Ishikawa (cell line): ENCODE measurements at regions not wholly inside any gene's neighbourhood (a gene's known extent, or its start where the extent isn't known, plus 50 kb on each side); places are given as distances from the start of the nearest gene placed in this dataset.

Experiments
- CEBPB ChIP-seq: IDR thresholded peaks from 2 replicates; pipeline ENCODE4 v1.6.1; 2012
- CREB1 ChIP-seq: IDR thresholded peaks from 2 replicates; pipeline ENCODE4 v1.6.1; 2012; ENCODE audit warnings: low read depth
- EGR1 ChIP-seq: IDR thresholded peaks from 2 replicates; pipeline ENCODE4 v1.6.1; 2012
- EP300 ChIP-seq: IDR thresholded peaks from 2 replicates; pipeline ENCODE4 v1.6.1; 2012; ENCODE audit warnings: borderline replicate concordance
- FOXM1 ChIP-seq: IDR thresholded peaks from 2 replicates; pipeline ENCODE4 v1.6.1; 2012; ENCODE audit warnings: low read depth, borderline replicate concordance
- MAX ChIP-seq: IDR thresholded peaks from 2 replicates; pipeline ENCODE4 v1.6.1; 2012
- NFIC ChIP-seq: IDR thresholded peaks from 2 replicates; pipeline ENCODE4 v1.6.1; 2012
- RAD21 ChIP-seq: IDR thresholded peaks from 2 replicates; pipeline ENCODE4 v1.6.1; 2012; ENCODE audit warnings: low read depth
- REST ChIP-seq: IDR thresholded peaks from 2 replicates; pipeline ENCODE4 v1.6.1; 2012; ENCODE audit warnings: low read depth, mild to moderate bottlenecking
- TAF1 ChIP-seq: IDR thresholded peaks from 2 replicates; pipeline ENCODE4 v1.6.1; 2012; ENCODE audit warnings: low read depth, mild to moderate bottlenecking
- TCF12 ChIP-seq: IDR thresholded peaks from 2 replicates; pipeline ENCODE4 v1.6.1; 2012; ENCODE audit warnings: low read depth
- TEAD4 ChIP-seq: IDR thresholded peaks from 2 replicates; pipeline ENCODE4 v1.6.1; 2012
- USF1 ChIP-seq: IDR thresholded peaks from 2 replicates; pipeline ENCODE4 v1.6.1; 2012
- YY1 ChIP-seq: IDR thresholded peaks from 2 replicates; pipeline ENCODE4 v1.6.1; 2012; ENCODE audit warnings: low read depth
- ZBTB7A ChIP-seq: IDR thresholded peaks from 2 replicates; pipeline ENCODE4 v1.6.1; 2012; ENCODE audit warnings: low read depth

- no peak for TF ChIP-seq TEAD4
- TF ChIP-seq ZBTB7A = no peak
- TF ChIP-seq NFIC = no peak
- no peak for TF ChIP-seq EGR1
- no peak for TF ChIP-seq CEBPB
- no peak for TF ChIP-seq EP300
- TF ChIP-seq USF1 = no peak
- no peak for TF ChIP-seq REST
- TF ChIP-seq FOXM1 = no peak
- no peak for TF ChIP-seq TCF12
- no peak for TF ChIP-seq TAF1
- no peak for TF ChIP-seq MAX
- TF ChIP-seq YY1 = no peak
- no peak for TF ChIP-seq CREB1
- TF ChIP-seq RAD21 = no peak
These were observed 141.7 kb downstream of the SEC23IP start for GRCh38 chr10:120034236-120034635.

GRCh38 chr10:120039046-120039445, 146.5 kb downstream of the SEC23IP start:
- no peak for TF ChIP-seq TEAD4
- TF ChIP-seq YY1 = no peak
- TF ChIP-seq EGR1 = no peak
- no peak for TF ChIP-seq RAD21
- no peak for TF ChIP-seq CEBPB
- no peak for TF ChIP-seq NFIC
- TF ChIP-seq REST = no peak
- no peak for TF ChIP-seq TAF1
- TF ChIP-seq TCF12 = no peak
- TF ChIP-seq CREB1 = no peak
- TF ChIP-seq USF1 = no peak
- no peak for TF ChIP-seq ZBTB7A

- no peak for TF ChIP-seq EP300
- no peak for TF ChIP-seq REST
- no peak for TF ChIP-seq EGR1
- no peak for TF ChIP-seq USF1
- TF ChIP-seq CREB1 = no peak
- TF ChIP-seq CEBPB = no peak
- TF ChIP-seq NFIC = no peak
- no peak for TF ChIP-seq TCF12
- TF ChIP-seq TAF1 = no peak
- no peak for TF ChIP-seq YY1
- TF ChIP-seq MAX = no peak
- TF ChIP-seq ZBTB7A = no peak
- TF ChIP-seq FOXM1 = no peak
- TF ChIP-seq TEAD4 = no peak
These were observed 147.3 kb downstream of the SEC23IP start for GRCh38 chr10:120039826-120040225.

- TF ChIP-seq USF1 (no peak), FOXM1 (no peak), ZBTB7A (no peak), CEBPB (no peak)
These were observed 149.5 kb downstream of the SEC23IP start for GRCh38 chr10:120041807-120042559.
